ENCODE measurements at regions not wholly inside any gene's neighbourhood (a gene's known extent, or its start where the extent isn't known, plus 50 kb on each side); places are given as distances from the start of the nearest gene placed in this dataset.

- H3K36me3 ChIP-seq: no peaks in the 10 kb centered on the region
- TF ChIP-seq CTCF (IDR thresholded peaks at IDR 0.05) (no peak), POLR2A (IDR thresholded peaks at IDR 0.05) (no peak), POLR2AphosphoS5 (IDR thresholded peaks at IDR 0.05) (no peak)
- no peaks in the 10 kb centered on the region for H3K4me1 ChIP-seq (replicated peaks)
- no peaks in the 10 kb centered on the region for H3K9me3 ChIP-seq
- no peak overlapping the region for H3K4me3 ChIP-seq
- WGBS: 62% methylated on average over 6 of the region's 6 CpGs
- no peak for DNase-seq (ENCODE audit: low spot score)
- H3K27me3 ChIP-seq (replicated peaks; ENCODE audit: insufficient read depth): no peaks in the 10 kb centered on the region
- intact Hi-C loops (cut with DNase I): loop anchor here (10.0 kb wide), 2 partner anchors 210 to 960 kb away; no protein-coding TSS in a partner anchor
- H3K27ac ChIP-seq: no peak overlapping the region
Observed at GRCh38 chr10:118455181-118455695, 113.1 kb upstream of the FAM204A start.

- whole genome bisulfite sequencing: 18% methylated on average over 2 of the region's 2 CpGs
- Histone ChIP-seq H3K9me3 (no peaks in the 10 kb centered on the region), H3K4me3 (no peak overlapping the region), H3K4me1 (replicated peaks) (no peaks in the 10 kb centered on the region), H3K27ac (no peak overlapping the region), H3K27me3 (replicated peaks; ENCODE audit: insufficient read depth) (no peaks in the 10 kb centered on the region), H3K36me3 (no peaks in the 10 kb centered on the region)
- DNase-seq (ENCODE audit: low spot score): no peak
- intact Hi-C loops (cut with DNase I): loop anchor here (10.0 kb wide), 2 partner anchors 209 to 959 kb away; no protein-coding TSS in a partner anchor
- TF ChIP-seq POLR2AphosphoS5 (IDR thresholded peaks at IDR 0.05): no peak
- TF ChIP-seq POLR2A (IDR thresholded peaks at IDR 0.05): no peak
- no peak for TF ChIP-seq CTCF (IDR thresholded peaks at IDR 0.05)
Observed at GRCh38 chr10:118454211-118454610, 112.1 kb upstream of the FAM204A start.

GRCh38 chr10:118452098-118452497 is 110.0 kb upstream of the FAM204A start:
- no peaks in the 10 kb centered on the region for H3K4me1 ChIP-seq (replicated peaks)
- H3K9me3 ChIP-seq: no peaks in the 10 kb centered on the region
- no peak overlapping the region for H3K4me3 ChIP-seq
- no peaks in the 10 kb centered on the region for H3K27me3 ChIP-seq (replicated peaks; ENCODE audit: insufficient read depth)
- no peak for DNase-seq (ENCODE audit: low spot score)
- H3K36me3 ChIP-seq: no peaks in the 10 kb centered on the region
- H3K27ac ChIP-seq: no peak overlapping the region
- intact Hi-C loops (cut with DNase I): loop anchor here (10.0 kb wide), 2 partner anchors 207 to 957 kb away; no protein-coding TSS in a partner anchor
- TF ChIP-seq CTCF (IDR thresholded peaks at IDR 0.05): no peak
- TF ChIP-seq POLR2A (IDR thresholded peaks at IDR 0.05): no peak
- no peak for TF ChIP-seq POLR2AphosphoS5 (IDR thresholded peaks at IDR 0.05)

- WGBS: 54% methylated on average over 9 of the region's 9 CpGs
Observed at GRCh38 chr10:118449521-118449920, 107.4 kb upstream of the FAM204A start.

More at GRCh38 chr10:118449521-118449920, 107.4 kb upstream of the FAM204A start:
- Histone ChIP-seq H3K4me3 (no peak overlapping the region), H3K36me3 (no peaks in the 10 kb centered on the region), H3K27me3 (replicated peaks; ENCODE audit: insufficient read depth) (no peaks in the 10 kb centered on the region), H3K9me3 (no peaks in the 10 kb centered on the region), H3K4me1 (replicated peaks) (no peaks in the 10 kb centered on the region), H3K27ac (no peak overlapping the region)
- intact Hi-C loops (cut with DNase I): no loop called here
- no peak for TF ChIP-seq POLR2AphosphoS5 (IDR thresholded peaks at IDR 0.05)
- no peak for TF ChIP-seq CTCF (IDR thresholded peaks at IDR 0.05)
- no peak for TF ChIP-seq POLR2A (IDR thresholded peaks at IDR 0.05)
- DNase-seq (ENCODE audit: low spot score): no peak

Data from prostate gland (tissue), 2 donors.